ENCODE measurements at regions not wholly inside any gene's neighbourhood (a gene's known extent, or its start where the extent isn't known, plus 50 kb on each side); places are given as distances from the start of the nearest gene placed in this dataset.
"Not testable (repeated sequence)": the region's sequence is repeated elsewhere in the genome, so short reads cannot be mapped to it uniquely, and the experiment has no call there.

- TF ChIP-seq, protein P1, sequence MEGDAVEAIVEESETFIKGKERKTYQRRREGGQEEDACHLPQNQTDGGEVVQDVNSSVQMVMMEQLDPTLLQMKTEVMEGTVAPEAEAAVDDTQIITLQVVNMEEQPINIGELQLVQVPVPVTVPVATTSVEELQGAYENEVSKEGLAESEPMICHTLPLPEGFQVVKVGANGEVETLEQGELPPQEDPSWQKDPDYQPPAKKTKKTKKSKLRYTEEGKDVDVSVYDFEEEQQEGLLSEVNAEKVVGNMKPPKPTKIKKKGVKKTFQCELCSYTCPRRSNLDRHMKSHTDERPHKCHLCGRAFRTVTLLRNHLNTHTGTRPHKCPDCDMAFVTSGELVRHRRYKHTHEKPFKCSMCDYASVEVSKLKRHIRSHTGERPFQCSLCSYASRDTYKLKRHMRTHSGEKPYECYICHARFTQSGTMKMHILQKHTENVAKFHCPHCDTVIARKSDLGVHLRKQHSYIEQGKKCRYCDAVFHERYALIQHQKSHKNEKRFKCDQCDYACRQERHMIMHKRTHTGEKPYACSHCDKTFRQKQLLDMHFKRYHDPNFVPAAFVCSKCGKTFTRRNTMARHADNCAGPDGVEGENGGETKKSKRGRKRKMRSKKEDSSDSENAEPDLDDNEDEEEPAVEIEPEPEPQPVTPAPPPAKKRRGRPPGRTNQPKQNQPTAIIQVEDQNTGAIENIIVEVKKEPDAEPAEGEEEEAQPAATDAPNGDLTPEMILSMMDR (IDR thresholded peaks at IDR 0.05; ENCODE audit: low read depth, low read length, missing control alignments), result no peak
- DNase-seq (ENCODE audit: low read depth), result no peak
- H3K4me3 ChIP-seq (ENCODE audit: low read depth, low read length), result no peak overlapping the region
Measured at GRCh38 chr3:10725067-10725466, 91.0 kb upstream of the SLC6A11 start.

- TF ChIP-seq, protein P1 (IDR thresholded peaks at IDR 0.05; ENCODE audit: low read depth, low read length, missing control alignments), result no peak
- no peak overlapping the region for H3K4me3 ChIP-seq (ENCODE audit: low read depth, low read length)
- DNase-seq (ENCODE audit: low read depth), result no peak
Measured at GRCh38 chr3:10725846-10726245, 90.2 kb upstream of the SLC6A11 start.

DNA sequence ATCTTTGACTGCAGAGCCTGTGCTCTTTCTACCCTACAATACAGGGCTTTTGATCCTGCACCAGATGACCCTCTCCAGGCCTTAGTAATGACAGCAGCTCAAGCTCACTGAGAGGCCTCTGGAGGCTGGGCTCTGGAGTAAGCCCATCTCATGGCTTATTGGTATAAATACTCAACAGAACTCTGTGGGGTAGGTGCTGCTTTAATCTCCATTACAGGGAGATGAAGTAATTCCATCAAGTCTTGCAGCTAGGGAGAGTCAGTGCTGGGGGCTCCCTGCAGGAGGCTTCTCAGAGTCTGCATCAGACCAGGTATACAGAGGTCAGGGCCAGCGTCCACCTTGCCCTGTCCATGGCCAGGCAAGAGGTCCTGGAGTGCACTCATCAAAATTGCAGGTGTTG, 89.2 kb upstream of the SLC6A11 start:
- TF ChIP-seq, protein P1 (IDR thresholded peaks at IDR 0.05; ENCODE audit: low read depth, low read length, missing control alignments), result no peak
- DNase-seq (ENCODE audit: low read depth), result no peak
- H3K4me3 ChIP-seq (ENCODE audit: low read depth, low read length), result no peak overlapping the region

DNA sequence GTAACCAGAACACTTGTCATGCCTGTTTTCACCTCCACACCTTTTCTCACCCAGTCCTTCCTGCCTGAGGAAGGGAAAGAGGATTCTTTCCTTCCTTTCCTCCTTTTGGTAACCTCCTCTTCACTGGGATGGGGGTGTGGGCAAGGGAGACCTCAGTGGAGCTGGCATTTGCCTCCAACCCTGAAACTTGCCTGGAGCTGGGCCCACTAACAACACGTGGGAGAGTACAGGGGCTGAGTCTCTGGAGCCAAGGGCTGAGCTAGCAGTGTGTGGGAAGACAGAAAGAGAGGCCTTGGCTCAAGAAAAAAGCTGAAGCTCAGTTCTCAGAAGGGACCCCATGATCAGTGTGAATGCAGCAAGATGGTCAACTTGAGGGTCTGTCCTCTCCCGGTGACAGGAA, 86.6 kb upstream of the SLC6A11 start:
- TF ChIP-seq, protein P1 (IDR thresholded peaks at IDR 0.05; ENCODE audit: low read depth, low read length, missing control alignments), result no peak
- DNase-seq (ENCODE audit: low read depth), result no peak
- no peak overlapping the region for H3K4me3 ChIP-seq (ENCODE audit: low read depth, low read length)

GRCh38 chr3:10732292-10732691, 83.7 kb upstream of the SLC6A11 start:
- no peak overlapping the region for H3K4me3 ChIP-seq (ENCODE audit: low read depth, low read length)
- no peak for DNase-seq (ENCODE audit: low read depth)

DNA sequence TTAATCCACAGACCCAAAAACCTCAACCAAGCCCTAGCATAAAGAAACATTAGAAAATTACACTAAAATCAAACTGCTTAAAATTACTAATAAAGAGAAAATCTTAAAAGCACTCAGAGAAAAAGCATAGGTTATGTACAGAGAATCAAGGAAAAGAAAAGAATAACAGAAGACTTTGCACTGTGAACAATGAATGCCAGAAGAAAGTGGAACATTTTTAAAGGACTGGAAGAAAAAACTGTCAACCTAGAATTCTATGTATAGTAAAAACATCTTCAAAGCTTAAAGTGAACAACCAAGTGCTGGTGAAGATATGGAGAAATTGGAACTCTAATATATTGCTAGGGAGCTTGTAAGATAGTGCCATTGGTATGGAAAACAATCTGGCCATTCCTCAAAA, 82.7 kb upstream of the SLC6A11 start:
- no peak for DNase-seq (ENCODE audit: low read depth)
- no peak overlapping the region for H3K4me3 ChIP-seq (ENCODE audit: low read depth, low read length)
- TF ChIP-seq, protein P1 (IDR thresholded peaks at IDR 0.05; ENCODE audit: low read depth, low read length, missing control alignments), result no peak

More at GRCh38 chr3:10732292-10732691, 83.7 kb upstream of the SLC6A11 start:
- TF ChIP-seq, protein P1 (IDR thresholded peaks at IDR 0.05; ENCODE audit: low read depth, low read length, missing control alignments), result no peak

DNA sequence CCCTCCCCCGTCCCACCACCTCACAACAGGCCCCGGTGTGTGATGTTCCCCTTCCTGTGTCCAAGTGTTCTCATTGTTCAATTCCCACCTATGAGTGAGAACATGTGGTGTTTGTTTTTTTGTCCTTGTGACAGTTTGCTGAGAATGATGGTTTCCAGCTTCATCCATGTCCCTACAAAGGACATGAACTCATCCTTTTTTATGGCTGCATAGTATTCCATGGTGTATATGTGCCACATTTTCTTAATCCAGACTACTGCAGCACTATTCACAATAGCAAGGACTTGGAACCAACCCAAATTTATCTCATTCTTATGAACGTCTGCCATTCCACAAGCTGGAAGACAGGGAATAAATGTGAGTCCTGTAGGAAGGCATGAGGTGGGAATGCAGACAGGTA, 79.6 kb upstream of the SLC6A11 start:
- not testable (repeated sequence) for H3K4me3 ChIP-seq (ENCODE audit: low read depth, low read length); DNase-seq (ENCODE audit: low read depth)

DNA sequence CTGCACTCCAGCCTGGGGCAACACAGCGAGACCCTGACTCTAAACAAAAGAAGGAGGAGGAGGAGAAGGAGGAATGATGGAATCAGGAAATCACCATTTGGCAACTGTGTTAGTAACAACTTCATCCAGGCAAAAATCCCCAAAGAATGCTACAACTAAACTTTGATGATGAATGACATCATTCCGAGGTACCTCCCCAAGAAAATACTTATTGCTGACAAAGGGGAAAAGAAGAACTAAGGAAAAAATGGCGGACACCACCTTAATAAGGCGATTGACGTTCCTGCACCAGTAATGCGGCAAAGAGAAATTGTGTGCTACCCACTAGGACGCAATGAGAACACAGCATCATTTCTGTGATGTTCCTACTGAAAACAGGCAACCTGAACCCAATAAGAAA, 78.2 kb upstream of the SLC6A11 start:
- TF ChIP-seq, protein P1 (IDR thresholded peaks at IDR 0.05; ENCODE audit: low read depth, low read length, missing control alignments), result no peak
- DNase-seq (ENCODE audit: low read depth), result no peak
- no peak overlapping the region for H3K4me3 ChIP-seq (ENCODE audit: low read depth, low read length)

Data from GM12864 (cell line).